Osteoblast (primary cell): ENCODE measurements at regions not wholly inside any gene's neighbourhood (a gene's known extent, or its start where the extent isn't known, plus 50 kb on each side); places are given as distances from the start of the nearest gene placed in this dataset.
"Not testable (repeated sequence)": the region's sequence is repeated elsewhere in the genome, so short reads cannot be mapped to it uniquely, and the experiment has no call there.

ENCODE experiments used
- DNase-seq: peaks from one replicate; pipeline ENCODE4 v3.0.0; 2011; ENCODE audit warnings: low spot score, mixed read lengths; ENCODE audit not compliant: insufficient read length; ENCODE audit errors: missing footprints
- H2AFZ ChIP-seq: 2 replicates; pipeline ENCODE4 v1.6.0; 2011; ENCODE audit warnings: mild to moderate bottlenecking, low read length
- H3K27ac ChIP-seq: 2 replicates; pipeline ENCODE4 v1.5.1; 2011; ENCODE audit warnings: mild to moderate bottlenecking, low read depth, low read length, moderate library complexity
- H3K27me3 ChIP-seq: 2 replicates; pipeline ENCODE4 v1.6.0; 2012; ENCODE audit warnings: mild to moderate bottlenecking, control low read depth, inconsistent platforms, low read length, moderate library complexity; ENCODE audit not compliant: insufficient read depth
- H3K36me3 ChIP-seq: 2 replicates; pipeline ENCODE4 v1.5.1; 2011; ENCODE audit warnings: mild to moderate bottlenecking, low read length, control low read depth, moderate library complexity; ENCODE audit not compliant: insufficient read depth
- H3K4me1 ChIP-seq: 2 replicates; pipeline ENCODE4 v1.5.1; 2011; ENCODE audit warnings: mild to moderate bottlenecking, low read length, control low read depth, moderate library complexity; ENCODE audit not compliant: insufficient read depth
- H3K4me2 ChIP-seq: 2 replicates; pipeline ENCODE4 v1.6.0; 2011; ENCODE audit warnings: mild to moderate bottlenecking, low read length; ENCODE audit not compliant: insufficient read depth
- H3K4me3 ChIP-seq: fragments of 200-600 bp; sonication (generic); 3 replicates; pipeline ENCODE4 v1.5.1; 2012; ENCODE audit warnings: mild to moderate bottlenecking, low read length, inconsistent platforms; ENCODE audit not compliant: insufficient read depth
- H3K79me2 ChIP-seq: 2 replicates; pipeline ENCODE4 v1.6.0; 2012; ENCODE audit warnings: mild to moderate bottlenecking, low read length, control low read depth, inconsistent platforms; ENCODE audit not compliant: insufficient read depth
- H3K9me3 ChIP-seq: 2 replicates; pipeline ENCODE4 v1.5.1; 2011; ENCODE audit warnings: low read depth, low read length, control low read depth
- H4K20me1 ChIP-seq: 2 replicates; pipeline ENCODE4 v1.6.0; 2012; ENCODE audit warnings: mild to moderate bottlenecking, low read length, control low read depth; ENCODE audit not compliant: insufficient read depth
- CTCF ChIP-seq: IDR thresholded peaks from 2 replicates; pipeline ENCODE4 v1.5.1; 2011; ENCODE audit warnings: mild to moderate bottlenecking, low read depth, low read length, moderate library complexity; ENCODE audit errors: extremely low read depth

- no peaks in the 10 kb centered on the region for H3K27me3 ChIP-seq
- H2AFZ ChIP-seq: no peak overlapping the region
- H3K4me1 ChIP-seq: no peaks in the 10 kb centered on the region
- H3K9me3 ChIP-seq: no peaks in the 10 kb centered on the region
- TF ChIP-seq CTCF: no peak
- H3K36me3 ChIP-seq: no peaks in the 10 kb centered on the region
- H3K27ac ChIP-seq: no peak overlapping the region
- no peaks in the 10 kb centered on the region for H4K20me1 ChIP-seq
- no peaks in the 10 kb centered on the region for H3K79me2 ChIP-seq
- H3K4me3 ChIP-seq: no peak overlapping the region
- no peak overlapping the region for H3K4me2 ChIP-seq
- no peak for DNase-seq
Measured at GRCh38 chr1:242662886-242663285, 138.4 kb upstream of the PLD5 start.

GRCh38 chr1:242653772-242654171 lies 129.3 kb upstream of the PLD5 start:
- not testable (repeated sequence) for H3K4me1 ChIP-seq, H2AFZ ChIP-seq, H3K4me3 ChIP-seq, H3K4me2 ChIP-seq, H3K79me2 ChIP-seq, H3K36me3 ChIP-seq, H3K27me3 ChIP-seq, DNase-seq, H4K20me1 ChIP-seq, H3K9me3 ChIP-seq, H3K27ac ChIP-seq

GRCh38 chr1:242651817-242652216 lies 127.3 kb upstream of the PLD5 start:
- Histone ChIP-seq H3K27ac (no peak overlapping the region), H3K9me3 (no peaks in the 10 kb centered on the region), H3K4me2 (no peak overlapping the region), H4K20me1 (no peaks in the 10 kb centered on the region), H3K4me1 (no peaks in the 10 kb centered on the region), H3K36me3 (no peaks in the 10 kb centered on the region), H3K4me3 (no peak overlapping the region), H3K27me3 (no peaks in the 10 kb centered on the region), H3K79me2 (no peaks in the 10 kb centered on the region), H2AFZ (no peak overlapping the region)
- no peak for DNase-seq
- no peak for TF ChIP-seq CTCF

- no peak overlapping the region for H3K4me2 ChIP-seq
Measured at GRCh38 chr1:242641461-242641860, 117.0 kb upstream of the PLD5 start.

More at GRCh38 chr1:242641461-242641860, 117.0 kb upstream of the PLD5 start:
- no peak overlapping the region for H3K27ac ChIP-seq
- no peaks in the 10 kb centered on the region for H3K79me2 ChIP-seq
- H2AFZ ChIP-seq: no peak overlapping the region
- no peak for DNase-seq
- H3K9me3 ChIP-seq: peaks cover 4% of the 10 kb centered on the region
- no peaks in the 10 kb centered on the region for H3K36me3 ChIP-seq
- no peaks in the 10 kb centered on the region for H4K20me1 ChIP-seq
- H3K27me3 ChIP-seq: no peaks in the 10 kb centered on the region
- H3K4me3 ChIP-seq: no peak overlapping the region
- H3K4me1 ChIP-seq: no peaks in the 10 kb centered on the region
- TF ChIP-seq CTCF: no peak
